Glutamatergic neuron (in vitro differentiated cells): ENCODE measurements at regions not wholly inside any gene's neighbourhood (a gene's known extent, or its start where the extent isn't known, plus 50 kb on each side); places are given as distances from the start of the nearest gene placed in this dataset.

Experiments
- DNase-seq: peaks from one replicate; pipeline ENCODE4 v3.0.0; 2022
- H3K27ac Mint-ChIP-seq: one replicate; pipeline ENCODE4 v1.8.0; 2020; ENCODE audit warnings: mild to moderate bottlenecking, mixed read lengths, inconsistent platforms; ENCODE audit not compliant: unreplicated experiment
- H3K27me3 Mint-ChIP-seq: one replicate; pipeline ENCODE4 v1.8.0; 2020; ENCODE audit warnings: mild to moderate bottlenecking, moderate library complexity, mixed read lengths, inconsistent platforms; ENCODE audit not compliant: unreplicated experiment
- H3K36me3 Mint-ChIP-seq: one replicate; pipeline ENCODE4 v1.8.0; 2020; ENCODE audit warnings: mild to moderate bottlenecking, mixed read lengths, inconsistent platforms; ENCODE audit not compliant: unreplicated experiment
- H3K4me1 Mint-ChIP-seq: one replicate; pipeline ENCODE4 v1.8.0; 2020; ENCODE audit warnings: mild to moderate bottlenecking, low read depth, mixed read lengths, inconsistent platforms; ENCODE audit not compliant: unreplicated experiment
- H3K4me3 Mint-ChIP-seq: one replicate; pipeline ENCODE4 v1.8.0; 2020; ENCODE audit warnings: mild to moderate bottlenecking, mixed read lengths, inconsistent platforms; ENCODE audit not compliant: unreplicated experiment
- H3K9me3 Mint-ChIP-seq: one replicate; pipeline ENCODE4 v1.8.0; 2020; ENCODE audit warnings: mild to moderate bottlenecking, moderate library complexity, mixed read lengths, inconsistent platforms; ENCODE audit not compliant: unreplicated experiment
- TF ChIP-seq, protein P1 (sequence below): fragments of 200-600 bp; sonication (generic); IDR thresholded peaks from one replicate; pipeline ENCODE4 v1.5.0; 2021; ENCODE audit not compliant: partially characterized antibody, unreplicated experiment

DNA sequence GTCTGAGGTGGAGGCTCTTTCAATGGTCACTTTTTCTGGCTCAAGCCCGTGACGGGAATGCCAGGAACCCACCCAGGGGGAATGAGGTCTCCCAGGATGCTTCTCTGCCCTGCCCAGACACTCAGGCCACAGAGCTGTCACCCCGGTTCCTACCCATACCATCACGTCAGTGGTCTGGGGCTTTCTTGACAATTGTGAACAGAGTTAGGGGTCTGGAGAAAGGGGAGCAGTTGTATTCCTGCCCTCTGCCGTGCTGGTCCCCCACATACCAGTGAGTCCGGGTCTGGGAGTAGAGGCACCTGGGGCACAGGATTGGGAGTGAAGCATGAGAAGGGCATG lies 97.2 kb downstream of the B3GNT2 start:
- no peaks in the 10 kb centered on the region for H3K36me3 Mint-ChIP-seq
- H3K9me3 Mint-ChIP-seq, result peaks cover 3% of the 10 kb centered on the region
- TF ChIP-seq, protein P1, sequence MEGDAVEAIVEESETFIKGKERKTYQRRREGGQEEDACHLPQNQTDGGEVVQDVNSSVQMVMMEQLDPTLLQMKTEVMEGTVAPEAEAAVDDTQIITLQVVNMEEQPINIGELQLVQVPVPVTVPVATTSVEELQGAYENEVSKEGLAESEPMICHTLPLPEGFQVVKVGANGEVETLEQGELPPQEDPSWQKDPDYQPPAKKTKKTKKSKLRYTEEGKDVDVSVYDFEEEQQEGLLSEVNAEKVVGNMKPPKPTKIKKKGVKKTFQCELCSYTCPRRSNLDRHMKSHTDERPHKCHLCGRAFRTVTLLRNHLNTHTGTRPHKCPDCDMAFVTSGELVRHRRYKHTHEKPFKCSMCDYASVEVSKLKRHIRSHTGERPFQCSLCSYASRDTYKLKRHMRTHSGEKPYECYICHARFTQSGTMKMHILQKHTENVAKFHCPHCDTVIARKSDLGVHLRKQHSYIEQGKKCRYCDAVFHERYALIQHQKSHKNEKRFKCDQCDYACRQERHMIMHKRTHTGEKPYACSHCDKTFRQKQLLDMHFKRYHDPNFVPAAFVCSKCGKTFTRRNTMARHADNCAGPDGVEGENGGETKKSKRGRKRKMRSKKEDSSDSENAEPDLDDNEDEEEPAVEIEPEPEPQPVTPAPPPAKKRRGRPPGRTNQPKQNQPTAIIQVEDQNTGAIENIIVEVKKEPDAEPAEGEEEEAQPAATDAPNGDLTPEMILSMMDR, result no peak
- no peak for DNase-seq
- H3K27ac Mint-ChIP-seq, result no peak overlapping the region
- H3K27me3 Mint-ChIP-seq, result peaks cover 4% of the 10 kb centered on the region
- no peak overlapping the region for H3K4me3 Mint-ChIP-seq
- peaks cover 7% of the 10 kb centered on the region for H3K4me1 Mint-ChIP-seq

- H3K27ac Mint-ChIP-seq, result no peak overlapping the region
- TF ChIP-seq, protein P1, result no peak
- peaks cover 3% of the 10 kb centered on the region for H3K36me3 Mint-ChIP-seq
- H3K9me3 Mint-ChIP-seq, result peaks cover 3% of the 10 kb centered on the region
- H3K4me3 Mint-ChIP-seq, result no peak overlapping the region
- no peak for DNase-seq
- H3K27me3 Mint-ChIP-seq, result peaks cover 2% of the 10 kb centered on the region
- H3K4me1 Mint-ChIP-seq, result peaks cover 7% of the 10 kb centered on the region
Measured at GRCh38 chr2:62292190-62292589, 96.3 kb downstream of the B3GNT2 start.

DNA sequence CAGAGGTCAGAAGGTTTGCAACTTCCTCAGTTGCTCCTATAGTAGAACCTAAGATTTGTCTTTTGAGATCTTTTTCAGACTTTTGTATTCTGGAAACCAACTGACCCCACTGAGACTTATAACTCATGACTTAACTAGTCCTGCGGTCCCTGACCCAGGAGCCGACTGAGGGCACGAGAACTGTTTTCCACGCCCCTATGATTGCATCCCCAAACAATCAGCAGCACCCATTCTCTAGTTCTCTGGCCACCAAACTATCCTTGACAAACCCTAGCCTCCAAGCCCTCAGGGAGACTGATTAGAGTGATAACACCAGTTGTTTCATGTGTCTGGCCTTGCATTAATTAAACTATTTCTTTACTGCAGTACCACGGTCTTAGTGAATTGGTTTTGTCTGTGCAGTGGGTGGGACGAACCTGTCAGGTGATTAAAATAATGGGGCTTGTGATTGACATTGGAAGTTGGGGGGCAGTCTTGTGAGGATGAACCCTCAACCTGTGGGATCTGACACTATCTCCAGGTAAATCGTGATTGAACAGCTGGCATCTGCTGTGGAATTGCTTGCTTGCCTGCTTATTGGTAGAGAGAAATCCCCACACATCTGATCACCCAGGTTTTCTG lies 95.7 kb downstream of the B3GNT2 start:
- TF ChIP-seq, protein P1, result no peak
- no peak overlapping the region for H3K27ac Mint-ChIP-seq
- no peak overlapping the region for H3K4me3 Mint-ChIP-seq
- peaks cover 3% of the 10 kb centered on the region for H3K9me3 Mint-ChIP-seq
- peaks cover 7% of the 10 kb centered on the region for H3K4me1 Mint-ChIP-seq
- H3K36me3 Mint-ChIP-seq, result peaks cover 5% of the 10 kb centered on the region
- peaks cover 2% of the 10 kb centered on the region for H3K27me3 Mint-ChIP-seq
- no peak for DNase-seq

GRCh38 chr2:62291052-62291451 lies 95.1 kb downstream of the B3GNT2 start:
- TF ChIP-seq, protein P1, result no peak
- H3K36me3 Mint-ChIP-seq, result peaks cover 11% of the 10 kb centered on the region
- H3K4me1 Mint-ChIP-seq, result peaks cover 7% of the 10 kb centered on the region
- no peak for DNase-seq
- no peaks in the 10 kb centered on the region for H3K27me3 Mint-ChIP-seq
- no peak overlapping the region for H3K27ac Mint-ChIP-seq
- H3K4me3 Mint-ChIP-seq, result no peak overlapping the region
- peaks cover 5% of the 10 kb centered on the region for H3K9me3 Mint-ChIP-seq

- Mint-ChIP-seq H3K9me3 (peaks cover 13% of the 10 kb centered on the region), H3K36me3 (peaks cover 18% of the 10 kb centered on the region), H3K27ac (no peak overlapping the region), H3K4me1 (no peaks in the 10 kb centered on the region), H3K27me3 (no peaks in the 10 kb centered on the region), H3K4me3 (no peak overlapping the region)
- DNase-seq, result no peak
- TF ChIP-seq, protein P1, result no peak
Measured at GRCh38 chr2:62287899-62288880, 92.3 kb downstream of the B3GNT2 start.
